H9 (cell line): ENCODE measurements at regions not wholly inside any gene's neighbourhood (a gene's known extent, or its start where the extent isn't known, plus 50 kb on each side); places are given as distances from the start of the nearest gene placed in this dataset.

Source experiments
- DNase-seq: peaks from one replicate; pipeline ENCODE4 v3.0.0-alpha.2; 2017
- H2AFZ ChIP-seq: one replicate; pipeline ENCODE4 v1.6.1; 2013; ENCODE audit warnings: mild to moderate bottlenecking, low read length, control low read depth, moderate library complexity
- H2AK5ac ChIP-seq: 2 replicates; pipeline ENCODE4 v1.6.1; 2013; ENCODE audit warnings: low read length, control low read depth, mixed read lengths; ENCODE audit not compliant: insufficient read length
- H2BK120ac ChIP-seq: one replicate; pipeline ENCODE4 v1.6.1; 2013; ENCODE audit warnings: low read depth, mild to moderate bottlenecking, low read length, control low read depth, inconsistent platforms; ENCODE audit not compliant: poor library complexity, severe bottlenecking
- H2BK12ac ChIP-seq: 2 replicates; pipeline ENCODE4 v1.6.1; 2013; ENCODE audit warnings: low read length, control low read depth, mixed read lengths, low read depth; ENCODE audit not compliant: insufficient read length
- H2BK15ac ChIP-seq: 2 replicates; pipeline ENCODE4 v1.6.1; 2013; ENCODE audit warnings: low read depth, low read length, control low read depth
- H2BK20ac ChIP-seq: one replicate; pipeline ENCODE4 v1.6.1; 2013; ENCODE audit warnings: low read depth, mild to moderate bottlenecking, low read length, control low read depth, inconsistent platforms; ENCODE audit not compliant: poor library complexity, severe bottlenecking
- H2BK5ac ChIP-seq: 2 replicates; pipeline ENCODE4 v1.6.1; 2013; ENCODE audit warnings: low read length, control low read depth, mixed read lengths; ENCODE audit not compliant: insufficient read length
- H3K14ac ChIP-seq: 2 replicates; pipeline ENCODE4 v1.6.1; 2013; ENCODE audit warnings: low read length, control low read depth; ENCODE audit not compliant: insufficient read depth
- H3K18ac ChIP-seq: 2 replicates; pipeline ENCODE4 v1.6.1; 2013; ENCODE audit warnings: low read depth, mild to moderate bottlenecking, mixed read lengths, low read length, control low read depth; ENCODE audit not compliant: insufficient read length
- H3K23ac ChIP-seq: 2 replicates; pipeline ENCODE4 v1.6.1; 2013; ENCODE audit warnings: low read length, control low read depth, mixed read lengths, low read depth; ENCODE audit not compliant: insufficient read length
- H3K23me2 ChIP-seq: 2 replicates; pipeline ENCODE4 v1.6.1; 2013; ENCODE audit warnings: low read depth, mild to moderate bottlenecking, mixed read lengths, low read length, control low read depth; ENCODE audit not compliant: insufficient read length, poor library complexity, severe bottlenecking
- H3K27ac ChIP-seq: 2 replicates; pipeline ENCODE4 v1.5.1; 2013; ENCODE audit warnings: low read length, control low read depth, mixed read lengths, low read depth; ENCODE audit not compliant: insufficient read length
- H3K27me3 ChIP-seq: 2 replicates; pipeline ENCODE4 v1.6.1; 2013; ENCODE audit warnings: low read length, control low read depth, inconsistent platforms; ENCODE audit not compliant: insufficient read depth
- H3K4ac ChIP-seq: 2 replicates; pipeline ENCODE4 v1.6.1; 2013; ENCODE audit warnings: low read depth, mild to moderate bottlenecking, control low read depth, inconsistent platforms, low read length, moderate library complexity
- H3K4me1 ChIP-seq: 2 replicates; pipeline ENCODE4 v1.6.1; 2013; ENCODE audit warnings: low read length, control low read depth, inconsistent platforms; ENCODE audit not compliant: insufficient read depth
- H3K4me2 ChIP-seq: 2 replicates; pipeline ENCODE4 v1.6.1; 2013; ENCODE audit warnings: low read length, control low read depth, mixed read lengths; ENCODE audit not compliant: insufficient read length, insufficient read depth
- H3K56ac ChIP-seq: 2 replicates; pipeline ENCODE4 v1.6.1; 2013; ENCODE audit warnings: low read depth, mild to moderate bottlenecking, mixed read lengths, low read length, control low read depth; ENCODE audit not compliant: insufficient read length
- H3K79me1 ChIP-seq: 2 replicates; pipeline ENCODE4 v1.6.1; 2013; ENCODE audit warnings: low read depth, mild to moderate bottlenecking, moderate library complexity, low read length, control low read depth, inconsistent platforms; ENCODE audit not compliant: insufficient read depth, poor library complexity, severe bottlenecking
- H3K79me2 ChIP-seq: 2 replicates; pipeline ENCODE4 v1.6.1; 2013; ENCODE audit warnings: low read length, control low read depth, inconsistent platforms; ENCODE audit not compliant: insufficient read depth
- H3K9ac ChIP-seq: 2 replicates; pipeline ENCODE4 v1.6.1; 2013; ENCODE audit warnings: low read length, control low read depth, mixed read lengths; ENCODE audit not compliant: insufficient read length; ENCODE audit errors: extremely low read depth
- H3K9me3 ChIP-seq: one replicate; pipeline ENCODE4 v1.6.1; 2013; ENCODE audit warnings: low read depth, low read length, inconsistent platforms; ENCODE audit not compliant: control insufficient read depth
- H3T11ph ChIP-seq: one replicate; pipeline ENCODE4 v1.6.1; 2013; ENCODE audit warnings: mild to moderate bottlenecking, low read length, control low read depth, inconsistent platforms
- H4K20me1 ChIP-seq: one replicate; pipeline ENCODE4 v1.6.1; 2013; ENCODE audit not compliant: control insufficient read depth, insufficient read length, insufficient read depth
- H4K5ac ChIP-seq: 2 replicates; pipeline ENCODE4 v1.6.1; 2013; ENCODE audit warnings: low read depth, mild to moderate bottlenecking, mixed read lengths, low read length, control low read depth; ENCODE audit not compliant: insufficient read length
- H4K8ac ChIP-seq: replicated peaks from 2 replicates; pipeline ENCODE4 v1.6.1; 2013; ENCODE audit warnings: low read length, control low read depth, mixed read lengths, low read depth; ENCODE audit not compliant: insufficient read length
- H4K91ac ChIP-seq: 2 replicates; pipeline ENCODE4 v1.6.1; 2013; ENCODE audit warnings: low read depth, mild to moderate bottlenecking, moderate library complexity, mixed read lengths, low read length, control low read depth; ENCODE audit not compliant: insufficient read length
- H3K27ac Mint-ChIP-seq, 3 experiments: 2 replicates in 2 of 3; 3 replicates in 1 of 3; pipeline ENCODE4 v1.8.0; 2020 to 2021; ENCODE audit warnings: mixed read lengths in 3 of 3, mild to moderate bottlenecking in 1 of 3, moderate library complexity in 1 of 3
- H3K27me3 Mint-ChIP-seq: 2 replicates; pipeline ENCODE4 v1.8.0; 2021; ENCODE audit warnings: low read depth, mild to moderate bottlenecking, moderate library complexity, mixed read lengths
- H3K36me3 Mint-ChIP-seq, 3 experiments: 2 replicates in 2 of 3; 3 replicates in 1 of 3; pipeline ENCODE4 v1.8.0; 2020 to 2021; ENCODE audit warnings: low read depth in 3 of 3, mixed read lengths in 3 of 3; ENCODE audit not compliant: insufficient read depth in 1 of 3
- H3K4me1 Mint-ChIP-seq, 2 experiments: 2 replicates each; pipeline ENCODE4 v1.8.0; 2020; ENCODE audit warnings: mixed read lengths in 2 of 2
- H3K4me3 Mint-ChIP-seq, 2 experiments: 2 replicates in 1 of 2; 3 replicates in 1 of 2; pipeline ENCODE4 v1.8.0; 2020 to 2021; ENCODE audit warnings: mild to moderate bottlenecking in 2 of 2, mixed read lengths in 2 of 2, moderate library complexity in 1 of 2
- H3K9me3 Mint-ChIP-seq, 2 experiments: 2 replicates in 1 of 2; 3 replicates in 1 of 2; pipeline ENCODE4 v1.8.0; 2020; ENCODE audit warnings: mild to moderate bottlenecking in 2 of 2, mixed read lengths in 2 of 2, moderate library complexity in 1 of 2
- WGBS: extraction: QIAGEN DNeasy Blood & Tissue Kit; methylation state at CpG from one replicate; pipeline ENCODE4 v1.1.7; 2013; ENCODE audit warnings: missing lambda C conversion rate, low lambda C conversion rate, mixed read lengths; ENCODE audit not compliant: insufficient read length; ENCODE audit errors: extremely low coverage; 5-methylcytosine and 5-hydroxymethylcytosine counted together
- TF ChIP-seq, protein P1 (sequence below): fragments of 200-600 bp; sonication (generic); conservative IDR thresholded peaks from 3 replicates; pipeline ENCODE4 v1.8.0; 2021; ENCODE audit warnings: antibody characterized with exemption, mild to moderate bottlenecking

GRCh38 chr3:135629701-135630408 is 335.7 kb upstream of the PPP2R3A start:
- Histone ChIP-seq H3K79me1 (no peaks in the 10 kb centered on the region), H3K18ac (no peak overlapping the region), H2BK120ac (no peak overlapping the region), H2AFZ (no peak overlapping the region), H3K14ac (no peak overlapping the region), H4K20me1 (no peaks in the 10 kb centered on the region), H2AK5ac (no peak overlapping the region), H3K27ac (no peak overlapping the region), H3K4ac (no peak overlapping the region), H4K5ac (no peak overlapping the region), H3K56ac (no peak overlapping the region), H2BK5ac (no peak overlapping the region), H3K23me2 (peaks cover 3% of the 10 kb centered on the region), H3K4me1 (no peaks in the 10 kb centered on the region), H3K79me2 (no peaks in the 10 kb centered on the region), H4K8ac (no peak overlapping the region), H3K9me3 (no peaks in the 10 kb centered on the region), H4K91ac (no peak overlapping the region), H3K4me2 (no peak overlapping the region), H2BK20ac (no peak overlapping the region), H2BK15ac (no peak overlapping the region), H3T11ph (no peak overlapping the region), H3K27me3 (no peaks in the 10 kb centered on the region), H2BK12ac (no peak overlapping the region), H3K23ac (no peak overlapping the region), H3K9ac (no peak overlapping the region)
- no peaks in the 10 kb centered on the region for H3K27me3 Mint-ChIP-seq
- H3K4me3 Mint-ChIP-seq = no peak overlapping the region
- WGBS = no CpG with 5 or more reads among the region's 5 CpGs
- no peaks in the 10 kb centered on the region for H3K36me3 Mint-ChIP-seq
- H3K27ac Mint-ChIP-seq = no peak overlapping the region
- no peak for DNase-seq
- H3K9me3 Mint-ChIP-seq = no peaks in the 10 kb centered on the region
- peaks cover 2 to 7% of the 10 kb centered on the region in 2 experiments; a peak in 1 of 4 replicates for H3K4me1 Mint-ChIP-seq
- TF ChIP-seq, protein P1, sequence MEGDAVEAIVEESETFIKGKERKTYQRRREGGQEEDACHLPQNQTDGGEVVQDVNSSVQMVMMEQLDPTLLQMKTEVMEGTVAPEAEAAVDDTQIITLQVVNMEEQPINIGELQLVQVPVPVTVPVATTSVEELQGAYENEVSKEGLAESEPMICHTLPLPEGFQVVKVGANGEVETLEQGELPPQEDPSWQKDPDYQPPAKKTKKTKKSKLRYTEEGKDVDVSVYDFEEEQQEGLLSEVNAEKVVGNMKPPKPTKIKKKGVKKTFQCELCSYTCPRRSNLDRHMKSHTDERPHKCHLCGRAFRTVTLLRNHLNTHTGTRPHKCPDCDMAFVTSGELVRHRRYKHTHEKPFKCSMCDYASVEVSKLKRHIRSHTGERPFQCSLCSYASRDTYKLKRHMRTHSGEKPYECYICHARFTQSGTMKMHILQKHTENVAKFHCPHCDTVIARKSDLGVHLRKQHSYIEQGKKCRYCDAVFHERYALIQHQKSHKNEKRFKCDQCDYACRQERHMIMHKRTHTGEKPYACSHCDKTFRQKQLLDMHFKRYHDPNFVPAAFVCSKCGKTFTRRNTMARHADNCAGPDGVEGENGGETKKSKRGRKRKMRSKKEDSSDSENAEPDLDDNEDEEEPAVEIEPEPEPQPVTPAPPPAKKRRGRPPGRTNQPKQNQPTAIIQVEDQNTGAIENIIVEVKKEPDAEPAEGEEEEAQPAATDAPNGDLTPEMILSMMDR = no peak
